ENCODE measurements at regions not wholly inside any gene's neighbourhood (a gene's known extent, or its start where the extent isn't known, plus 50 kb on each side); places are given as distances from the start of the nearest gene placed in this dataset.
A peak's percentile ranks its signal among the peaks of the same experiment; 100 is the strongest.

DNA sequence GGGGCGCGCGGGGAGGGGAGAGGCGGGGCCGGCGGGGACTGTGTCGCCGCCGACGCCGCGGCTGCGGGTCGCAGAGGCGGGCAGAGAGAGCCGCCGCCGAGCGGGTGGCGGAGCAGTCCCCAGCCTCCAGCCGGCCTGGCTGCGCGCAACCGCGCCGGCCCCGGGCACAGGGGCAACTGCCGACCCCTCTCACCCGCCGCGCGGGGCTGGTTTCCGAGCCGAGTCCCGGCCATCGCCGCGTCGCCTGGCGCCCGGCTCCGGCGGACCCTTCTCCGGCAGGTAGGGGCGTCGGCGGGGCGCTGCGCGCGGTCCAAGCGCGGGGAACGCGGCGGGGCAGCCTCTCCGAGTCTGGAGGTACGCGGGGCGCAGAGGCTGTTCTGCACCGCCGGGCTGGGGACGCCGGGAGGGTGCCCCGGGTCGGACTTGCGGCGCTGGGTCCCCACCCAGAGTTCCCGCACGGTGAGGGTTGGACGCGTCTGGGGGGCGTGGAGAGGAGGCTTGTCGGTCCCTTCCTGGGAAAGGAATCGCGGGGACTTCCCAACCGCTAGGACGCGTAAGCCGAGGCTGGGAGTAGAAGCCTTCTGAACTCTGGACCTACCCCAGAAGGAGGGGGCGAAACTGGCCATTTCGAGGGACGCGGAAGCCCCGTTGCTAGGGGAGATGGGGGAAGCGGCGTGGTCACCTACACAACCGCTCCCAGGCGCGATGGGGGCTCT lies 133.6 kb upstream of the MYO16 start:
- dilution Hi-C loops (cut with MboI; ENCODE audit: extremely low pct_ligation_motif_present, low sequenced_read_pairs), result no loop called here
- no peak overlapping the region for H3K4me2 ChIP-seq (ENCODE audit: control insufficient read depth, extremely low read depth, insufficient read depth, low read depth, low read length)

DNA sequence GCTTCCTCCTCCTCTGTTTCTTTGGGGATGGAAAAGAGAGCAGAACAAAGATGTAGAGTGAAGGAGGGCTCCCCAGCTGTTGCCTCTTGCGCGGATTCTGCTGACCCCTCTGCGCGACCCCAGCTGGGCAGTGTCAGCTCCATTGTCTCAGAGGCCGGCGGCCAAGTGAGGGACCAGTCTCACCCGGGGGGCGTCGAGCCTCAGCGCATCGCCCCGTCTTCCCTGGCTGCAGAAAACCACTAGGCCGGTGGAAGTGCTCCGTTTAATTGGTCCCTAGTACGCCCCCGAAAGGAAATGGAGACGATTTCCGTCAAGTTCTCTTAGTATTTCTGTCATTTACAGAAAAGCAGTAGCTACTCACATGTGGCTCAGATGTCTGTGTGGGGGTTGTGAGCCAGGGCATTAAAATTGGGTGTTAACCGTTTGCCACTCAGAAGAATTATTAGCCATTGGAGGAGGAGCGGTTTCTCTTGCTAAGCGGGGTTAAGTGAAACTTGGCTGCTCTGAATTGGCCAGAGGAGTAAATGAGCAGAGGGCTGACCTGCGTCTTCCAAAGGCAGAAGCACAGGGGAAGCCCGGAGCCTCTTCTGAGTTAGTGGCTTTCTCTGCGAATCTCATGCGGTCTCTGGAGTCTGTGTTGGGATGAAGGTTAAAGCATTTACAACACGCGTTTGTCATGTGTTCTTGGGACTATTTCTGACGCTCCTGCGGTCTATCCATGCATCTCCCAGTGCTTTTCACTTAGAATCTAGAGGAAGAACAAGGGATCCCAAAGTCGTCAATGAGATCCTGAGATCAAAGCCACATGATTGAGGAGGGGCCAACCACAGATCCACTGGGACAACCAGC lies 132.8 kb upstream of the MYO16 start:
- FAIRE-seq, result no peak
- no peak for TF ChIP-seq EZH2 (IDR thresholded peaks at IDR 0.05; ENCODE audit: low read length)
- TF ChIP-seq, protein P1, sequence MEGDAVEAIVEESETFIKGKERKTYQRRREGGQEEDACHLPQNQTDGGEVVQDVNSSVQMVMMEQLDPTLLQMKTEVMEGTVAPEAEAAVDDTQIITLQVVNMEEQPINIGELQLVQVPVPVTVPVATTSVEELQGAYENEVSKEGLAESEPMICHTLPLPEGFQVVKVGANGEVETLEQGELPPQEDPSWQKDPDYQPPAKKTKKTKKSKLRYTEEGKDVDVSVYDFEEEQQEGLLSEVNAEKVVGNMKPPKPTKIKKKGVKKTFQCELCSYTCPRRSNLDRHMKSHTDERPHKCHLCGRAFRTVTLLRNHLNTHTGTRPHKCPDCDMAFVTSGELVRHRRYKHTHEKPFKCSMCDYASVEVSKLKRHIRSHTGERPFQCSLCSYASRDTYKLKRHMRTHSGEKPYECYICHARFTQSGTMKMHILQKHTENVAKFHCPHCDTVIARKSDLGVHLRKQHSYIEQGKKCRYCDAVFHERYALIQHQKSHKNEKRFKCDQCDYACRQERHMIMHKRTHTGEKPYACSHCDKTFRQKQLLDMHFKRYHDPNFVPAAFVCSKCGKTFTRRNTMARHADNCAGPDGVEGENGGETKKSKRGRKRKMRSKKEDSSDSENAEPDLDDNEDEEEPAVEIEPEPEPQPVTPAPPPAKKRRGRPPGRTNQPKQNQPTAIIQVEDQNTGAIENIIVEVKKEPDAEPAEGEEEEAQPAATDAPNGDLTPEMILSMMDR (optimal IDR thresholded peaks at IDR 0.05 in 1 of 3, IDR thresholded peaks at IDR 0.05 in 1 of 3, conservative IDR thresholded peaks at IDR 0.05 in 1 of 3; ENCODE audit: extremely low read depth in 1 of 3, insufficient read depth in 2 of 3, low read length in 3 of 3), result no peak

More for the DNA sequence above, 133.6 kb upstream of the MYO16 start:
- H2AFZ ChIP-seq (ENCODE audit: control insufficient read depth, low read length), result no peak overlapping the region
- H3K9me3 ChIP-seq (ENCODE audit: control insufficient read depth, low read depth, low read length), result no peaks in the 10 kb centered on the region
- H3K27ac ChIP-seq (ENCODE audit: control insufficient read depth, insufficient read depth, low read length), result no peak overlapping the region
- H3K27me3 ChIP-seq (ENCODE audit: control insufficient read depth, extremely low read depth, insufficient read depth, low read length), result peaks cover 25% of the 10 kb centered on the region
- no peaks in the 10 kb centered on the region for H3K9me1 ChIP-seq (ENCODE audit: control insufficient read depth, extremely low read depth, insufficient read depth, low read length)
- H3K36me3 ChIP-seq (ENCODE audit: control insufficient read depth in 2 of 2, extremely low read depth in 1 of 2, insufficient read depth in 2 of 2, low read length in 2 of 2), result no peaks in the 10 kb centered on the region
- H3K4me3 ChIP-seq (ENCODE audit: control insufficient read depth in 2 of 3, extremely low read depth in 1 of 3, insufficient read depth in 2 of 3, low read depth in 1 of 3, low read length in 3 of 3), result no peak overlapping the region
- FAIRE-seq (no peak), DNase-seq (ENCODE audit: low read depth, low spot score) (no peak)
- TF ChIP-seq, protein P1 (optimal IDR thresholded peaks at IDR 0.05 in 1 of 3, IDR thresholded peaks at IDR 0.05 in 1 of 3, conservative IDR thresholded peaks at IDR 0.05 in 1 of 3; ENCODE audit: extremely low read depth in 1 of 3, insufficient read depth in 2 of 3, low read length in 3 of 3), result no peak
- TF ChIP-seq EZH2 (IDR thresholded peaks at IDR 0.05; ENCODE audit: low read length), result peak; percentile 69
- no peaks in the 10 kb centered on the region for H4K20me1 ChIP-seq (ENCODE audit: control insufficient read depth, extremely low read depth, insufficient read depth, low read length)
- no peaks in the 10 kb centered on the region for H3K79me2 ChIP-seq (ENCODE audit: control insufficient read depth, insufficient read depth, low read length)
- no peaks in the 10 kb centered on the region for H3K4me1 ChIP-seq (ENCODE audit: control insufficient read depth, extremely low read depth, insufficient read depth, low read length)
- no peak overlapping the region for H3K9ac ChIP-seq (ENCODE audit: control insufficient read depth, extremely low read depth, insufficient read depth, low read length)

More for the DNA sequence above, 132.8 kb upstream of the MYO16 start:
- DNase-seq (ENCODE audit: low read depth, low spot score), result no peak
- dilution Hi-C loops (cut with MboI; ENCODE audit: extremely low pct_ligation_motif_present, low sequenced_read_pairs), result no loop called here
- no peaks in the 10 kb centered on the region for H4K20me1 ChIP-seq (ENCODE audit: control insufficient read depth, extremely low read depth, insufficient read depth, low read length)
- H3K4me1 ChIP-seq (ENCODE audit: control insufficient read depth, extremely low read depth, insufficient read depth, low read length), result no peaks in the 10 kb centered on the region
- no peaks in the 10 kb centered on the region for H3K9me1 ChIP-seq (ENCODE audit: control insufficient read depth, extremely low read depth, insufficient read depth, low read length)
- H2AFZ ChIP-seq (ENCODE audit: control insufficient read depth, low read length), result no peak overlapping the region
- H3K9ac ChIP-seq (ENCODE audit: control insufficient read depth, extremely low read depth, insufficient read depth, low read length), result no peak overlapping the region
- H3K27ac ChIP-seq (ENCODE audit: control insufficient read depth, insufficient read depth, low read length), result no peak overlapping the region
- no peak overlapping the region for H3K4me2 ChIP-seq (ENCODE audit: control insufficient read depth, extremely low read depth, insufficient read depth, low read depth, low read length)
- no peaks in the 10 kb centered on the region for H3K36me3 ChIP-seq (ENCODE audit: control insufficient read depth in 2 of 2, extremely low read depth in 1 of 2, insufficient read depth in 2 of 2, low read length in 2 of 2)
- peaks cover 25% of the 10 kb centered on the region for H3K27me3 ChIP-seq (ENCODE audit: control insufficient read depth, extremely low read depth, insufficient read depth, low read length)
- no peak overlapping the region for H3K4me3 ChIP-seq (ENCODE audit: control insufficient read depth in 2 of 3, extremely low read depth in 1 of 3, insufficient read depth in 2 of 3, low read depth in 1 of 3, low read length in 3 of 3)
- no peaks in the 10 kb centered on the region for H3K9me3 ChIP-seq (ENCODE audit: control insufficient read depth, low read depth, low read length)
- no peaks in the 10 kb centered on the region for H3K79me2 ChIP-seq (ENCODE audit: control insufficient read depth, insufficient read depth, low read length)

Data from keratinocyte (primary cell).